Vagina (tissue), 2 donors: ENCODE measurements at regions not wholly inside any gene's neighbourhood (a gene's known extent, or its start where the extent isn't known, plus 50 kb on each side); places are given as distances from the start of the nearest gene placed in this dataset.

Experiments
- DNase-seq, 2 donors: peaks; one replicate each; pipeline ENCODE4 v3.0.0-alpha.2; 2017; ENCODE audit errors: extremely low spot score in 2 of 2
- H3K27ac ChIP-seq: fragments of 200-600 bp; sonication (generic); one replicate; pipeline ENCODE4 v1.5.1; 2019
- H3K27me3 ChIP-seq: fragments of 200-600 bp; sonication (generic); one replicate; pipeline ENCODE4 v1.5.1; 2019
- H3K36me3 ChIP-seq, 2 donors: fragments of 200-600 bp; sonication (generic); one replicate each; pipeline ENCODE4 v1.5.1; 2017 to 2019
- H3K4me1 ChIP-seq: fragments of 200-600 bp; sonication (generic); one replicate; pipeline ENCODE4 v1.5.1; 2019
- H3K4me3 ChIP-seq, 2 donors: fragments of 200-600 bp; sonication (generic); 1 replicate in 1 of 2; 2 replicates in 1 of 2; pipeline ENCODE4 v1.5.1; 2016 to 2019
- H3K9me3 ChIP-seq: fragments of 200-600 bp; sonication (generic); one replicate; pipeline ENCODE4 v1.5.1; 2019
- POLR2A ChIP-seq, 2 donors: fragments of 450-650 bp; IDR thresholded peaks; one replicate each; pipeline ENCODE4 v1.6.1; 2017; ENCODE audit warnings: antibody characterized with exemption in 2 of 2, mild to moderate bottlenecking in 2 of 2, moderate library complexity in 2 of 2
- POLR2AphosphoS5 ChIP-seq, 2 donors: sonication (generic); formaldehyde crosslinking; IDR thresholded peaks; one replicate each; pipeline ENCODE4 v1.9.0; 2017; ENCODE audit warnings: antibody characterized with exemption in 2 of 2, mild to moderate bottlenecking in 2 of 2, low read depth in 1 of 2; ENCODE audit not compliant: insufficient read depth in 1 of 2
- intact Hi-C: fragments of 100-400 bp; cut with DNase I; formaldehyde crosslinking; loops from one replicate; pipeline ENCODE4 v1.15.1; 2023
- TF ChIP-seq, protein P1 (sequence below), 3 experiments: fragments of 450-650 bp in 2 of 3; fragments of 200-600 bp in 1 of 3; sonication (generic) in 1 of 3; IDR thresholded peaks; one replicate each; pipeline ENCODE4 v1.5.1; 2017 to 2019; ENCODE audit warnings: antibody characterized with exemption in 3 of 3, mild to moderate bottlenecking in 2 of 3, moderate library complexity in 2 of 3

DNA sequence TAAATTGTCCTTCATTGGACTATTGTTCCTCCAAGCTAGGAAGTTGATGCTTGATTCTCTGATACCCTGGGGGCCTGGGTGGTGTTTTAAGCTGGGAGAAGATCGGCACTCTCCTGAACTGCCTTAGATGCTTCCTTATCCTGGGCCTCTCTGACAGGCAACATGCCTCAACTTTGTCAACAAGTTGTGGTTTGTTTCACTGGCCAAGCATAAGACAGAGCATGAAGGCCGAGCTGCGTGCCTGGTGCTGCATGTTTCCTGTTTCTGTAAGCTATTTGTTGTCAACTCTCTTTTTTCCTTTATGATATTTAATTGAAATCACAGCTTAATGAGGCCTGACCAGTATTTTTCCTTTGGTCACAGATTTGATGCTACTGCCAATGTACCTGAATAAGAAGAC is 187.6 kb upstream of the TNC start:
- intact Hi-C loops, result no loop called here
- no peaks in the 10 kb centered on the region for H3K36me3 ChIP-seq
- no peaks in the 10 kb centered on the region for H3K27me3 ChIP-seq
- no peak for DNase-seq
- H3K4me1 ChIP-seq, result no peaks in the 10 kb centered on the region
- no peak overlapping the region for H3K27ac ChIP-seq
- no peak overlapping the region for H3K4me3 ChIP-seq
- H3K9me3 ChIP-seq, result no peaks in the 10 kb centered on the region
- TF ChIP-seq POLR2A (IDR thresholded peaks at IDR 0.05), result no peak
- no peak for TF ChIP-seq POLR2AphosphoS5 (IDR thresholded peaks at IDR 0.05; ENCODE audit: insufficient read depth in 1 of 2, low read depth in 1 of 2)
- TF ChIP-seq, protein P1, sequence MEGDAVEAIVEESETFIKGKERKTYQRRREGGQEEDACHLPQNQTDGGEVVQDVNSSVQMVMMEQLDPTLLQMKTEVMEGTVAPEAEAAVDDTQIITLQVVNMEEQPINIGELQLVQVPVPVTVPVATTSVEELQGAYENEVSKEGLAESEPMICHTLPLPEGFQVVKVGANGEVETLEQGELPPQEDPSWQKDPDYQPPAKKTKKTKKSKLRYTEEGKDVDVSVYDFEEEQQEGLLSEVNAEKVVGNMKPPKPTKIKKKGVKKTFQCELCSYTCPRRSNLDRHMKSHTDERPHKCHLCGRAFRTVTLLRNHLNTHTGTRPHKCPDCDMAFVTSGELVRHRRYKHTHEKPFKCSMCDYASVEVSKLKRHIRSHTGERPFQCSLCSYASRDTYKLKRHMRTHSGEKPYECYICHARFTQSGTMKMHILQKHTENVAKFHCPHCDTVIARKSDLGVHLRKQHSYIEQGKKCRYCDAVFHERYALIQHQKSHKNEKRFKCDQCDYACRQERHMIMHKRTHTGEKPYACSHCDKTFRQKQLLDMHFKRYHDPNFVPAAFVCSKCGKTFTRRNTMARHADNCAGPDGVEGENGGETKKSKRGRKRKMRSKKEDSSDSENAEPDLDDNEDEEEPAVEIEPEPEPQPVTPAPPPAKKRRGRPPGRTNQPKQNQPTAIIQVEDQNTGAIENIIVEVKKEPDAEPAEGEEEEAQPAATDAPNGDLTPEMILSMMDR (IDR thresholded peaks at IDR 0.05), result no peak

DNA sequence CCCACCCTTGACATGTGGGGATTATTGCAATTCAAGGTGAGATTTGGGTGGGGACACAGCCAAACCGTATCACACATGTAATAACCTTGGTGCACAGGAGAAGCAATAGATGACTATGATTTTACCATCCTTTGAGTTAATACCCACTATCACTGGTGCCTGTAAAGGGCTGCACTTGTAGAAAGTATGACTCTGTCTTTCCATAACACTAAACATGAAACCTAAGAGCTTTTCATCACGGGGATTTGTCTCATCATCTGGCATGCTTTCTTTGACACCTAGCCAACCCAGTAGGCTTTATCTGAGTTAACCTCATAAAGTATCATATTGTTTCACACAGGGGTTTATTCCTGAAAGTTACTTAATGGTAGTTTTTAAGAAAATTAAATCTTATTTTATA is 188.9 kb upstream of the TNC start:
- H3K27ac ChIP-seq, result no peak overlapping the region
- intact Hi-C loops, result no loop called here
- no peaks in the 10 kb centered on the region for H3K36me3 ChIP-seq
- no peaks in the 10 kb centered on the region for H3K4me1 ChIP-seq
- no peaks in the 10 kb centered on the region for H3K27me3 ChIP-seq
- no peaks in the 10 kb centered on the region for H3K9me3 ChIP-seq
- TF ChIP-seq POLR2AphosphoS5 (IDR thresholded peaks at IDR 0.05; ENCODE audit: insufficient read depth in 1 of 2, low read depth in 1 of 2), result no peak
- TF ChIP-seq, protein P1 (IDR thresholded peaks at IDR 0.05), result no peak
- TF ChIP-seq POLR2A (IDR thresholded peaks at IDR 0.05), result no peak
- no peak for DNase-seq
- no peak overlapping the region for H3K4me3 ChIP-seq

DNA sequence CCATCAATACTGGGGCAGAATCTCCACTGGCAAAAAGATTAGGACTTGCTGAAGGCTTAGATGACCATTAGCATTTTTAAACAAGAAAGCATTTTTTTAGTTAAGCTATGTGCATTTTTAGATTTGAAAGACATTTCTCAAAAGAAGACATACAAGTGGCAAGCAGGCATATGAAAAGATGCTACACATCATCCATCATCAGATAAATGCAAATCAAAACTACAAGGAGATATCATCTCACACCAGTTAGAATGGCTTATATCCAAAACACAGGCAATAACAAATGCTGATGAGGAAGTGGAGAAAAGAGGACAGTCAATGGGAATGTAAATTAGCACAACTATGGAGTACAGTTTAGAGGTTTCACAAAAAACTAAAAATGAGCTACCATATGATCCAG is 195.6 kb upstream of the TNC start:
- Histone ChIP-seq H3K27me3 (no peaks in the 10 kb centered on the region), H3K9me3 (no peaks in the 10 kb centered on the region), H3K27ac (no peak overlapping the region), H3K36me3 (no peaks in the 10 kb centered on the region), H3K4me3 (no peak overlapping the region), H3K4me1 (no peaks in the 10 kb centered on the region)
- no peak for DNase-seq
- TF ChIP-seq POLR2A (IDR thresholded peaks at IDR 0.05) (no peak), POLR2AphosphoS5 (IDR thresholded peaks at IDR 0.05; ENCODE audit: insufficient read depth in 1 of 2, low read depth in 1 of 2) (no peak)
- TF ChIP-seq, protein P1 (IDR thresholded peaks at IDR 0.05), result no peak
- intact Hi-C loops, result no loop called here

DNA sequence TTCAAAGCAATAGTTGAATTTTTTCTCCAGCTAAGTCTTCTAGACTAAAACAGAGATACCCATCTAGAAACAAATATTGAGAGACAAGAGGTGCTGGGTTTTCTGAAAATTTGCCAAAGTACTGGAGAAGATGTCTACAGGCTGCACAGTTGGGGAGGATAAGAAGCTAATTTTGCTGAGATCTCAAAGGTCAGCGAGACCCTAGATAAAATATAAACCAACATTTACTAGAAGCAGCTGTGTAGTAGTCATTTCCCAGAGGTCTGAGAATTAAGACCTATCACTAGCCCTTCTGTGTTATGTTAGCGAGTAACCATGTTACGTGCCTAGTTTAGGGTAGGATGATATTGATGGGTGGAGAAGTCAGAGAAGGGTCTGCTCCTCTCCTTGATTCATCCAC is 208.5 kb upstream of the TNC start:
- Histone ChIP-seq H3K9me3 (no peaks in the 10 kb centered on the region), H3K27me3 (no peaks in the 10 kb centered on the region), H3K4me1 (peaks cover 16% of the 10 kb centered on the region), H3K27ac (no peak overlapping the region), H3K4me3 (no peak overlapping the region), H3K36me3 (no peaks in the 10 kb centered on the region)
- TF ChIP-seq, protein P1 (IDR thresholded peaks at IDR 0.05), result no peak
- no peak for TF ChIP-seq POLR2A (IDR thresholded peaks at IDR 0.05)
- no peak for TF ChIP-seq POLR2AphosphoS5 (IDR thresholded peaks at IDR 0.05; ENCODE audit: insufficient read depth in 1 of 2, low read depth in 1 of 2)
- no peak for DNase-seq
- intact Hi-C loops, result no loop called here

DNA sequence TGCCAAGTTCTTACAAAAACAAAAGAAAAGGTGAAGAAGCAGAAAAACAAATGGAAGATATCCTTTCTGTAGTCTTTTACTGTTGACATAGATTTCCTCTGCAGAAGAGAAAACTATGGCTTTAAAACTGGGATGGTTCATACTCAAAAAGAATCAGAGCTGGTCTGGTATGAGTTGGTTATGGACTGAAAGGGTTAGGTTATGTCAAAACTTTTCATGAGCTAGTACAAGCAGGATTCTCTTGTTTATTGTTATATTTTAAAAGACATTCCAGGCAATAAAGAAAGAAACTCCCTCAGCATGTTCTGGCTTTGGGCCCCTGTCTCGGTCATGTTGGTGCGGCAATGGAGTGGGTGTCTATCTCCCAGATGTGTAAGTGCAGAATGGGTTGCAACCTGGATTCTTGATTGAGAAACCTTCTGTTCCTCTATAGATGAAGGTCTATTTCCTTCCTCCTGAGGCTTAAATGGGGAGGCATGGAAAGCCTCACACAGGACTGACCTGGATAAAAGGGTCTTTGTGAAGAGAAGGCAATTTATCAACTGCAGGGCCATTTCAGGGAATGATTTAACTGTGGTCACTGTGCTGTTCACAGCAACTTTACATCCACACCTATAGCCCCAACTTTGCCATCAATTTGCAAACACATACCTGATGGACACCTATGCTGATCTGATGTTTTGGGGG is 209.6 kb upstream of the TNC start:
- Histone ChIP-seq H3K27me3 (no peaks in the 10 kb centered on the region), H3K4me3 (no peak overlapping the region), H3K36me3 (no peaks in the 10 kb centered on the region), H3K4me1 (peaks cover 16% of the 10 kb centered on the region), H3K9me3 (no peaks in the 10 kb centered on the region), H3K27ac (peak overlapping the region; percentile 22)
- no peak for DNase-seq
- intact Hi-C loops, result no loop called here
- TF ChIP-seq, protein P1 (IDR thresholded peaks at IDR 0.05), result no peak
- TF ChIP-seq POLR2A (IDR thresholded peaks at IDR 0.05) (no peak), POLR2AphosphoS5 (IDR thresholded peaks at IDR 0.05; ENCODE audit: insufficient read depth in 1 of 2, low read depth in 1 of 2) (no peak)
